Stimulated activated CD8-positive, alpha-beta memory T cell treated with anti-CD3 and anti-CD28 coated beads, Interleukin-7, amount 100 ng/mL, for 24 hours (primary cell): ENCODE measurements at regions not wholly inside any gene's neighbourhood (a gene's known extent, or its start where the extent isn't known, plus 50 kb on each side); places are given as distances from the start of the nearest gene placed in this dataset.
"Not testable (repeated sequence)": the region's sequence is repeated elsewhere in the genome, so short reads cannot be mapped to it uniquely, and the experiment has no call there.

Source experiments
- DNase-seq: peaks from one replicate; pipeline ENCODE4 v3.0.0-alpha.2; 2020; ENCODE audit warnings: low read depth

DNA sequence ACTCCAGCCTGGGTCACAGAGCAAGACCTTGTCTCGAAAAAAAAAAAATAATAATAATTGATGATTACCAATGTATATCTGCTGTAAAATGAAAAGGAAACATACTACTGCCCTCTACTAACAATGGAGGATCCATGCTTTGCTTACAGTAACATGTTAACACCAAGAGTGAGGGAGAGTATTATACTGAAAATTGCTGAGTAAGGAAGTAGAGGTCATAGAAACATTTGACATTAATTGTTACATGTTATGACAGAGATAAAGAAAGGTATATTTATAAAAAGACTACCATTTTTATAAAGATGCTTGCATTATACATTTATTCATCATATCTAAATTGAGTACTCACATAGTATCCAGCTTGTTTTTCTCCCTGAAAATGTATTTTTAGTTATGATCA, 1989.8 kb upstream of the TENM3 start:
- no peak for DNase-seq

DNA sequence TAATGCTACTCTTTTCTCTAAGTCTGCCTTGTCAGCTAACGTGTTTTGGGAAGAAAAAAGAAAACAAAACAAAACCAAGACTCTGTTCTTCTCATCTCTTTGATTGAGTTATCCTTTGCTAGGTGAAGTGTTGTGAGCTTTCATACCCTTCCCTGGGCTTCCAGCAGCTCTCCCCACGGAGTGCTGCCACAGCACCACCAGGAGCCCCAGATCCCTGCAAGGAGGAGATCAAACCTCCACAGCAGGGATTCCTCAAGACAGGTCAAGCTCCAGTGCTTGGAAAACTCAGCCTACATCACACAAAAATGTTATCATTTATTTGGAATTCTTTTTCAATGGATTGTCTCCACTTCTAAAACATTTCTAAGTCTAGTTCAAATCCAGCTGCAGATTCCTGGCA, 1981.9 kb upstream of the TENM3 start:
- DNase-seq = no peak

DNA sequence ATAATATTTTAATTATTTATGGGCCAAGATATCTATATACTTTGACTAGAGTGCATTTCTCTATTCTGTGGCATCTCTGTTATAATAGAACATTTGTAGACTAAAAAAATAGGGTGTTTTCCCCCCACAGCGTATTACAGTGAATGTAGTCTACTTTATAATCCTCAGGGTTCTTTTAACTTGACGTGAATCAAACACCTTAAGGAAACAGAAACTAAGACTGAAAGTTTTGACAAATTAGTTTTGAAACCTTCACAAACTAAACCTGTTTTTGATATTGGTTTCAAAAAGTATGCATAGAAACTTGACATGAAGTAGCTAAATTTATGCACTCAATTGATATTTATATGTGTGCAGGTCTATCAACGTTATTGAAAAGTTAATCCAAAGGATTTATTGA, 1963.1 kb upstream of the TENM3 start:
- DNase-seq = no peak

DNA sequence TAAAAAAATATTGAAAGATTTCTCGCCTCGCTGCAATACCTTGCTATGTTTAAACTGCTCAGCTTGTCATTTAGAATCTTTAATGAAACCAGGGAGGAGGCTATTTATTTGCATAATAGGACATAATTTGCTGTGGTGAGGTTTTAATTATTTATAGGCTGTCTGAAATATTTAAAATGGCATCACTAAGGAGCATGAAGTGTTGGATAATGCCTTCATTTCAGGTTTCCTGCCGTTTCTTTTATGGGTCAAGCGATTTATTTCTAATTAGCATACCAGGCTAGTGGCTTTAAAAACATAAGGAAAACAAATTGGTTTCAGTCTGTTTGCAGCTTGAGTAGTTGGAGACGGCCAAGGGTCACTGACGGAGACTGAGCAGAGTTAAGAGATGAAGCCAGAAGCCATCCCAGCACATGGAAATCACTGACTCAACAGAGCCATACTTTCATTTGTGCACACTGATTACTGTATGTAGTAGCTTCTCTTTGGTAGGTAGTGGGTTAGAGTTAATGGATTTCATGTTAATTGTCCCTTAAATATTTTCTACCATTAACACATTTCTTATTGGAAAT, 1962.4 kb upstream of the TENM3 start:
- DNase-seq = no peak

DNA sequence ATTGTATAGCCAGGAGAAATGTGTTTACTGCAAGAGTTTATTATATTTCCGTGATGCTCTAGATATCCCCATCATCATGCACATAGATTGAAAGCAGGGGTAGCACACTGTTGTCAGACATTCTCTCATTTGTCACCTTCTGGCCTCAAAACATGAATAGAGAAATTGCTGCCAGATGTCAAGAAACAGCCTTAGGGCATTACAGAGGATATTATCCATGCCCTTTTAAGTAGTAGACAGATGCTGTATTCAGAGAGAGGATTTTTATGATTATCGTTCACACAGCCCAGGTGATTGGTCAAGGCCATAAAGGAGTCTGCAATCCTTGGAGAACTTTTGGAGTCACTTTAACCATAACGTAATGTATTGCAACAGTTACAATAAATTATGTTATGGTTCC, 1961.5 kb upstream of the TENM3 start:
- DNase-seq = no peak

DNA sequence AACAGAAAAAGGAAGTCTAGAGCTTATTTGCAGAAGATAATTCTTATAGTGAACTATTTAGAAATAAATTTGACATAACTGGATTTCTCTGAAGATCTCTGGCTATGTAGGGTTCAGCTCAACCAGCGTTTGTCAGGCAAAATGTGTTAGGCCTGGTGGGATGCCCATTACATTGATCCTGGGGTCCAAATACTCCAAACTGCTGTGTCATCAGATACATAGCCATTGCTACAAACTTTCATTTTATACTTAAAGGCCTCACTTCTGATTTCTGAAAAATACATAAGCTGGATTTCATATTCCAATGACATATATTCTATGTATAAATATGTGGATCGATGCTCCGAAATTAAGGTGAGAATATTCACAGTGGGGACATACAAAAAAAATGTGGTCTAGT, 1958.9 kb upstream of the TENM3 start:
- DNase-seq = no peak

DNA sequence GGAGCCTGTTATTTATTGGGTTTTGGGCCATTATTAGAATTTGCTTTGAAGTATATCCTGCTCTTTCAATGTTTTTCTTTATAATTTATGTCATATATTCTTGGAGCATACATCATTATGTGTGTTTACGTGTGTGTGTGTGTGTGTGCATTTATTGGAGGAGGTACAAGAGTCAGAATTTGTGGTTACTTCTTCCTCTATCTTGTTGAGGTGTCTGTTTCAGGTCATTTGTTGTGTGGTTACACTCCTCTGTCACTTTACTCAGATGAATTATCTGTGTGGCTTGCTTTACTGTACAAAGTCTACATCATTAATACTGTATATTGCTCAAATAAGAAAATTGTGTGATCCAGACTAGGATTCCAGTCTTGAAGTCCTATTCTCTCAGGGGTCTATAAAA, 1957.4 kb upstream of the TENM3 start:
- DNase-seq = no peak

DNA sequence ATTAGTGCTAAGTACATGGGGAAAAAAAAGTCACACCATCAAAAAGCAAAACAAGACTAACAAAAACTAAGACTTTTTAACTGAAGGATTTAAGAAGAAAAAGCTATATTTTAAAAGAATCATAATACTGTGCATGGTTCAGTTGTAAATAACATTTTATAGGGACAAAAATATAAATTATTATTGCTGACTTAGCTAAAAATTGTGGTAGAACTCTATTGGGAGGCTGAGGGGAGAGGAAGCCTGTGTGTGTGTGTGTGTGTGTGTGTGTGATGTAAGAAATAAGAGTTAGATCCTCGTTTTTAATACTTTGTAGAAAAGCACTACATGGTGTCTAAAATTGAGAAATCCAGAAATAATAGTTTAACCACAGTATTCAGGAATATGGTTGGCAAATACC, 1950.9 kb upstream of the TENM3 start:
- DNase-seq = no peak

DNA sequence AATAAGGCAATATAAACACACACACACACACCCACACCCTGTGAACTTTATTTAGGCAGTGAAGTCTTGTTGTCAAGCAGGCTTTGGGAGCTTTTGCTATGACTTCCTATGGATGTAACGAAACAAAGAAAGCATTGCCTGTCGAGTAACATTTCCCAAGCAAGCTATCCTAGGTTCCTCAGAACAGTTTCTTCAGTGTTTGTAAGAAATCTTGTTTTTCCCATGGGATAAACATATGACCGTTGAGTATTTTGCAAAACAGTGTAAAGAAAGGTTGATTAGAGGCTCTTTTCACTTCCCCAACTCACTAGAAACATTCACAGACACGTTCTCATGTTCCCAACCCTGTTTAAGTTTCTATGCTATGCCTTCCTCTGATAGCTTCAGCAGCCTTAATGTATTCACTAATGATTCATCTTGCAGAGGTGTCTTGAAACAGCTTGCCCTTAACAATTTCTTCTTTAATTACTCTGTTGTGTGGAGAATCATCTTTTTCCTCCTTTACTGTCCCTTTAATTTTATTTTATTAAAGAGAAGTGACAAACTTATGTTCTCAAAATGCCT, 1947.1 kb upstream of the TENM3 start:
- DNase-seq = no peak

DNA sequence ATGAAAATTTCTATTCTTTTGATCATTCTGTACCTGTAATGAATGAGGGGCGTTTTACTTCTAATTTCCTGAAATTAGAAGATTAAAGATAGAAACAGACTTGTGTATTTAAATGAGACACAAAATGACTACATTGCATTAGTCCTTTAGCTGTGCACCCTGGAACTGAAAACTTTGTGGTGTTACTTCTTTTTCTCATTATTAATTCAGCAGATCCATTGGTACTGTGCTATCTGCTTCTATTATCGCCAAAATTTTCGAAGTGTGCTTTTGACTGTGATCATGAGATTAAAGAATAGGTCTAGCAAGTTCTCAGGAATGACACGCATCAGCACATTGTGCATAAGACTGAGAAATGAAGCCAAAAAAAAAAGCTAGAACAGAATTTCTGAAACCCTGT, 1938.9 kb upstream of the TENM3 start:
- no peak for DNase-seq

DNA sequence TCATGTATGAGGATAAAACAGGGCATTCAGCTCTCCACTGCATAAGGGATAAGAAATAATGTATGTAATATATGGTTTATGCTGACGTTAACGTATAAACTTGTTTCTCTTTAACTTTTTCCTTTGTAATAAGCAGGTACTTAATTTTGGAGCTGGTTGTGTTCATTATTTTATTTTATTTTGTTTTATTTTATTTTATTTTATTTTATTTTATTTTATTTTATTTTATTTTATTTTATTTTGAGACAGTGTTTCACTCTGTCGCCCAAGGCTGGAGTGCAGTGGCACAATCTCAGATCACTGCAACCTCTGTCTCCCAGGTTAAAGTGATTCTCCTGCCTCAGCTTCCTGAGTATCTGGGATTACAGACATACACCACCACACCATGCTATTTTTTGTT, 1932.6 kb upstream of the TENM3 start:
- DNase-seq = no peak

DNA sequence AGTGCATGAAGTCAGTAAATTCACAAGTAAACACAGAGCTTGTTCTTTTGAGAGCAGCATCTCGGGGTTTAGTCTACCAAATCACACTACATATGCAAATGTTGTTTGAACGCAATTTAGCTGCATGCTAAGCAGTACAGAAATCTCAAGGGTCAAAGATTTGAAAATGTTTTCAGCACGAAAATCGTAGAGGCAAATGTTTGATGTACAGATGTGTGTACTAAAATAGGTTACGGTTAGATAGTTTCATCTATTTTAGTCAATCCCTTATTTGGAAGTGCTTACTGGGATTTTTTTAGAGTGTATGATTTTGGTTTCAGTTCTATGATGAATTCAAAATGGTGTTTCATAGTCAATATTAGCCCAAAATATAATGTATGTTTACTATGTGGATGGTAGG, 1928.2 kb upstream of the TENM3 start:
- DNase-seq = no peak

DNA sequence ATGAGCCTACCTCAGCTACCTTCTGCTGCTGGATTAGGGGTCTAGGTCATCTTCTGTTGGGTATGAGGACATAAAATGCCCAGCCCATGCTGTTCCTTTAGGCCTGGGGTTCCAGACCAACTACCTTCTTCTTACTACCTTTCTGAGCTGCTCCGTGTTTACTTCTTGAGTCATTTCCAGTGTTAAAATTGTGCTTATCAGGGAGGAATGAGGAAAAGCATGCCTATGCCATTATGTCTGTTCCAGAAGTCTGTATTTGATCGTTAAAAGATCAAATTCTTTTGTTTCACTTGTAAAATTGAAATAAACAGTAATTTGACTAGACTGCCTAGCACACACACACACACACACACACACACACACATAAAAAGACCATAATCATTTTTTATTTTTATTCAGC, 1912.7 kb upstream of the TENM3 start:
- DNase-seq = no peak

DNA sequence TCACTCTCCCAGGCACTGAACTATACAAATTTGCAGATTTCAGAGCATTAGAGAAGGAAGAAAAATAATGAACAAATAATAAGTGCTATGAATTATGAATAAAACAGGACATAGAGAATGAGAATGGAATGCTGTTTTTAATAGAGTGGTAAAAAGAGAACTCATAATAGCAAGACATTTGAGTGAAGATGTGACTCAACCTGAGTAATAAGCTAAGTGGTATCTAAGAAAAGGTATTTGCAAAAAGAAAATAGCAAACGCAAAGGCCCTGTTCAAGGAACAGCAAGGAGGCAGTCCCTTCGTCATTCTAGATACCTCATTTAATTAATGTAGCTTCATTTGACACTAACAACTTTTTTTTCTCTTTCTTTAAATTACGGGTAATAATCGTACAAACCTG, 1910.0 kb upstream of the TENM3 start:
- DNase-seq = no peak

DNA sequence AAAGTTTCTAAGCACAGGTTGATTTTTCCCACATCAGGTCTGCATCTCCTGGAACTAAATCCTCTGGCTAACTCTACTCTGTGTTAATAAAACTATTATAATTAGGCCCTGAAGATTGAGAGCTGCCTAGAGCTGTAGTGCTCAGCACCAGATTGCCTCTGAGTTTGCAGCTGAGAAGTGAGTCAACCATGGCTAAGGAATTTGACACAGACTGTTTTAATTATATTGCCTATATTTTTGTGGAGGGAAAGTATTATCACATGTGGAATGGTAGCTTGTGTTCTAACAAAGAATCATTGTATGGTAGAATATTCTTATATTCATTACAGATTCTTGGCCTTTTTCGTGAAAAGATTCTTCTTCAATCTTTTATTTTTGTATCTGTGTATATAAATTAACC, 1907.6 kb upstream of the TENM3 start:
- DNase-seq = no peak

DNA sequence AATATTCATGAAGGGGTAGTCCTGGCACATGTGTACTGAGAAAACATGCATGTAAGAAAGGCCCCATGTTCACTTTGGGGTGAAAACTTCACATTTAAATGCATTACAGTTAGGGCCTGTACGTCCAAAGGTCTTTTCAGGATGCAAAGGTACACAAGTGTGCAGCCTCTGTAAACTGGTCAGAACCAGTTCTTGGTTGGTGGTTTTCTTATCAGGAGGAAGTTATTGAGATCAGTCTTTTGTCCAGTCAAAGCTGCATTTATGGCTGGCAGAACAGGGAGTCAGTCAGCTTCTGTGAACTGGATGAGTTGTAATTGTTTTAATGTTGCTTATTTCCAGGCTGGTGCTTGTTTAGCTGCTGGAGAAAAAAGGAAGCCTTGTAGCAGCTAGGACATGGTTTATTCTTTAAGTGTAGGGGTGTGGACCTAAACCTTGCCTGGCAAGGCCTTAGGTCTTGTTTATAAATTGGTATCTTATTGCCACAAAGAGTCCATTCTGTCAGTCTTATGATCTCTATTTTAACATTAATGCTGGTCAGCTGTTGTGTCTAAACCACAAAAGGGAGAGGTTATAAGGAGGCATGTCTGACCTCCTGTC, 1906.6 kb upstream of the TENM3 start:
- no peak for DNase-seq

DNA sequence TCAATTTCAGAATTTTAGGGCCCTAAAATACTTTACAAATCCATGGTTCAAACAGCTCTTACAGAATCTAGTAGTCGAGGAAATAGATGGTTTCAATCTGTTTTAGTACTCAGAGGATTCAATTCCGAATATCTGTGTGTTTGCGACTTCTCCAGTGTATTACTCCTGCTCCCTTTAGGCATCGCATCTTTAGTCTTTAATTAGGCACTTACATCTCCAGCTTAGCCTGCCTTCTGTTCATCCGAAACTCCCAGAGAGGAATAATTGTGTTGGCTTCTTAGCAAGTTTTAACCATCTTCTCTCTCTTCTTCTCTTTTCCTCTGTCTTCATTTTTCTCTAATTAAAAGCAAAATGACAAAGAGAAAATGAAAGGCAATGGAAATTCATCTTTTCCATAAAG, 1901.3 kb upstream of the TENM3 start:
- DNase-seq = no peak

DNA sequence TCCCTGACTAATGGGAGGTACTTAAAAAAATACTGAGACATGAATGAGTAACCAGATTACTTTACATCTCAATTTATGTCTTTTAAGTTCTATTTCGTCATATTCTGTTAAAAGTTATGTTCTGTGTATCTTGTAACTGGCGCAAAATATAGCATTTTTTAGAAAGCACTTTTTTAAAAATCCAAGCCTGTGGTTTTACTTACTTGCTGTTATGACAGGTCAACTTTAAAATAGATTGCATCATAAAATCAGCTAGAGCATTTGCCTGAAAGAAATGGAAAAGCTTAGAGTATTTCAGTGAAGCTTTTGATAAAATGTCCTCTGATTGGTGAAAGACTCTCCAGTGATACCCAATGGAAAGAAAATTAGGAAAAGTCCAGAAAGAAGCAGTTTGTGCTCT, 1892.3 kb upstream of the TENM3 start:
- DNase-seq = no peak

DNA sequence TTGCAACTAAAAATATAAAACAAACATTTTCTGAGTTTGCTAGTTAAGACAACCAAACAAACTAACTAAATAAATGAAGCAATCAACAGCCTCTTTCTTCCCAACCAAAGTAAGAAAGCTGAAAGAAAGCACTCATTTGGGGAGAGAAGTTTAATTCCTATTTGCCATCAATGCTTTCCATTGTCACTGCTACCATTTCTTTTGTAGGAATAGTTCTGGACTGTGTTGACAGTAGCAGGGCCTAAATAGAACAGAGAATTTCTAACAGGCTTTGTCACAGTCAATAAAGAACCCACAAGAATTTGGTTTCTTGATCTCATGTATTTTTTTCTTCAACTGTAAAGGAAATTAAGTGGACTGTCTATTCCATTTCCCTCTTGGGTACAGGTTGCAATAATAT, 1886.4 kb upstream of the TENM3 start:
- no peak for DNase-seq

DNA sequence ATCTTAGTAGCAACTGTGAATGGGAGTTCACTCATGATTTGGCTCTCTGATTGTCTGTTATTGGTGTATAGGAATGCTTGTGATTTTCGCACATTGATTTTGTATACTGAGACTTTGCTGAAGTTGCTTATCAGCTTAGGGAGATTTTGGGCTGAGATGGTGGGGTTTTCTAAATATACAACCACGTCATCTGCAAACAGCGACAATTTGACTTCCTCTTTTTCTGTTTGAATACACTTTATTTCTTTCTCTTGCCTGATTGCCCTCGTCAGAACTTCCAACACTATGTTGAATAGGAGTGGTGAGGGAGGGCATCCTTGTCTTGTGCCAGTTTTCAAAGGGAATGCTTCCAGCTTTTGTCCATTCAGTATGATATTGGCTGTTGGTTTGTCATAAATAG, 1883.1 kb upstream of the TENM3 start:
- DNase-seq = not testable (repeated sequence)

DNA sequence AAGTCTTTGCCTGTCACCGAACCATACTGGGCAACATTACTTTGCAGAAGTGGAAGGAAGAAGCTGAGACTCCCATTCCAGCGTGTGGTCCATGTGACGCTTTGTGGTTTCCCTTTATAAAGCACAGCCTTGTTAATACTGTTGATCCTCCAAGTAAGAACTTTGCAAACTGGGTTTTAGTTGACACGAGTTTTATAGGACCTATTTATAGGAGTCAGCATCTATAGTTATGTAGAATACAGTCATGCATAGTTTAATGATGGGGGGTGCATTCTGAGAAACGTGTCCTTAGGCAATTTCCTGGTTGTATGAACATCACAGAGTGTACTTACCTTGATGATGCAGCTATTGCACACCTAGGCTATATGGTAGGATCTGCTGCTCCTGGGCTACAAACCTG, 1879.4 kb upstream of the TENM3 start:
- no peak for DNase-seq

DNA sequence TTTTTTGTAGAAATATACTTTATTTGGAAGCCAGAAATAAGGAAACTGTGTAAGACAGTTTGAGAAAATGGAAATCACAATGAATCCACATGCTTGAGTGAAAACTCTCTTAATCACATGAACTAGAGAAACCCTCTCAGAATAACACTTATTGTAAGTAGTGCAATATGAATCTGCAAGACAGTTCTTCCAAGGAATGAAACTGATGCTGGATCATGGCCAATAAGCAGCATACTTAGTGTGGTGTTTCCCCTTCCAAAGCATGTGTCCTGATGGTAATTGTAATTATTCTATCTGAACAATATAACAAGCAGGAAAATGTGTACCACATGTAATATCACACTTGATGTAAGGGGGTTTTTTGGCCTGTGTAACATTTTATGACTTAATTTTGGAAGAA, 1870.5 kb upstream of the TENM3 start:
- no peak for DNase-seq

DNA sequence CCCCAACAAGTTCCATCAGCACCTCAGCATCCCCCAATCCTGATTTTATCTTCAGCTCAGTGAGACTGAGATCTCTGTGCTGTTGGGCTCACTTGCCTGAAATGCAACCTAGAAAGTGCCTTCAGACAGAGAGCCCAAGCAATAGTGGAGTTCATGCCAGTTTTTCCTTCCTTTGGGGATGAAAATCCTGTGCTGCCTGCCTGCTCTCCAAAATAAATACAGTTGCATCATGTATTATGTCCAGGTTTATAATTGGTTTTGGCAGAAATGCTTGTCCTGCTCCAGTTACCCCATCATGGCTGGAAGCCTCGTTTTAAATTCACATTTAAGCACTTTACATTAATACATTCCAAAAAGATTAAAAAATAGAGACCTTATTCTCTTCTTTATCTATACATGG, 1865.5 kb upstream of the TENM3 start:
- no peak for DNase-seq

DNA sequence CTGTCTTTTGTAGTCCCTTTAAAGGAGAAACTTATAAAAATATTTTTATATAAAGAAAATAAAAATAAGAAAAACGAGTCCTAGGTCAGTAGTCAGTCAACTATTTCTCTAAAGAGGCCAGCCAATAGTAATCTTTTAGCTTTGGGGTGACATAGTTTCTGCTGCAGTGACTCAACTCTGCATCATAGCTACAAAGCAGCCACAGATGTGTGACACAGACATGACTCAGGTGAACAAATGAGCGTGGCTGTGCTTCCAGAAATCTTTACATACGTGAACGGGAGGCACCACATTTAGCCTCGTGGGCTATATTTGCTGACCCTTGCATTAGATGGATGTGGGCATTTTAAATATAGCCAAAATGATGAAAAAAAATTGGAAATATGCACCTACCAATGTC, 1862.5 kb upstream of the TENM3 start:
- DNase-seq = no peak
